Uterus (tissue), 2 donors: ENCODE measurements at regions not wholly inside any gene's neighbourhood (a gene's known extent, or its start where the extent isn't known, plus 50 kb on each side); places are given as distances from the start of the nearest gene placed in this dataset.

Source experiments
- POLR2A ChIP-seq, 2 donors: fragments of 450-650 bp; IDR thresholded peaks; one replicate each; pipeline ENCODE4 v1.6.1; 2016; ENCODE audit warnings: antibody characterized with exemption in 2 of 2, mild to moderate bottlenecking in 1 of 2, moderate library complexity in 1 of 2
- TF ChIP-seq, protein P1 (sequence below), 4 experiments: fragments of 200-600 bp in 2 of 4; fragments of 450-650 bp in 2 of 4; sonication (generic) in 2 of 4; IDR thresholded peaks; one replicate each; pipeline ENCODE4 v1.5.1; 2016 to 2019; ENCODE audit warnings: antibody characterized with exemption in 4 of 4, mild to moderate bottlenecking in 2 of 4, moderate library complexity in 1 of 4

DNA sequence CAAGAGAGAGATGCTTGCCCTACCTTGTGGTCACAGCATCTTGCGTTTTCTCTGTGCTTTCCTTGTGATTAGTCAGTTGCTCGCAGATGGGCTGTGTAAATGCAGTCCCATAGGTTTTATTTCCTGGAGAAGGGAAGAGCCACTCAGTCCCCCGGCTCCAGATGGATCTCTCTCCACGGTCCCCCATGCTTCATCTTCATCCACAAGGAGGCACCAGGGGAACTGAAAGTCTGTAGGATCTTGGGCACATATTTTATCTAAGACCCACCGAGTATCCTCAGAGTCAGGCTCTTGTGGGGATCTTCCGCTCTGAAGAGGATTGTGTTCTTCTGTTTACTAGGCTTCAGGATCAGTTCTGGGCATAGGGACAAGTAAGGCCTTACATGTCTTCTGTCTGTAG lies 66.8 kb upstream of the E2F8 start:
- TF ChIP-seq, protein P1, sequence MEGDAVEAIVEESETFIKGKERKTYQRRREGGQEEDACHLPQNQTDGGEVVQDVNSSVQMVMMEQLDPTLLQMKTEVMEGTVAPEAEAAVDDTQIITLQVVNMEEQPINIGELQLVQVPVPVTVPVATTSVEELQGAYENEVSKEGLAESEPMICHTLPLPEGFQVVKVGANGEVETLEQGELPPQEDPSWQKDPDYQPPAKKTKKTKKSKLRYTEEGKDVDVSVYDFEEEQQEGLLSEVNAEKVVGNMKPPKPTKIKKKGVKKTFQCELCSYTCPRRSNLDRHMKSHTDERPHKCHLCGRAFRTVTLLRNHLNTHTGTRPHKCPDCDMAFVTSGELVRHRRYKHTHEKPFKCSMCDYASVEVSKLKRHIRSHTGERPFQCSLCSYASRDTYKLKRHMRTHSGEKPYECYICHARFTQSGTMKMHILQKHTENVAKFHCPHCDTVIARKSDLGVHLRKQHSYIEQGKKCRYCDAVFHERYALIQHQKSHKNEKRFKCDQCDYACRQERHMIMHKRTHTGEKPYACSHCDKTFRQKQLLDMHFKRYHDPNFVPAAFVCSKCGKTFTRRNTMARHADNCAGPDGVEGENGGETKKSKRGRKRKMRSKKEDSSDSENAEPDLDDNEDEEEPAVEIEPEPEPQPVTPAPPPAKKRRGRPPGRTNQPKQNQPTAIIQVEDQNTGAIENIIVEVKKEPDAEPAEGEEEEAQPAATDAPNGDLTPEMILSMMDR (IDR thresholded peaks at IDR 0.05), result no peak
- no peak for TF ChIP-seq POLR2A (IDR thresholded peaks at IDR 0.05)
